ENCODE measurements at regions not wholly inside any gene's neighbourhood (a gene's known extent, or its start where the extent isn't known, plus 50 kb on each side); places are given as distances from the start of the nearest gene placed in this dataset.

DNA sequence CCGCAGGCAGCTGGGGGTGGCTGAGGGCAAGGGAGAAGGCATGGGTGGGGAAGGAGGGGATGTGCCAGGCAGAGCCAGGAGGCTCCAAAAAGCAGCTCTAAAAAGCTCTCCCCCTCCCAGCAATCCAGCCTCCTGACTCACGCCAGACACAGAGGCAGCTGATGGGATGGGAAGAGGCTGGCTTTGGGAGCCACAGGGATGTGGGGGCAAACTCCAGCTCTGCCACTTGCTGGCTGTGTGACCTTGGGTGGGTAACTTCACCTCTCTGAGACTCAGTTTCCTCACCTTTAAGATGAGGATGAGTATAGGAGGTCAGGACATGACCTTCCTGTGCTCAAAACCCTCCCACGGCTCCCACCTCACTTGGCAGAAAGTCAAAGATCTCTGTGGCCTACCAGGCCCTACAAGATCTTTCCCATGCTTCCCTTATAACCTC is 148.9 kb downstream of the CEBPB start:
- intact Hi-C loops (cut with micrococcal nuclease) = loop anchor here (5.0 kb wide), 1 partner anchor 123 kb away; no protein-coding TSS in a partner anchor
- H3K27me3 ChIP-seq (ENCODE audit: control insufficient read depth, insufficient read depth, low read length) = peaks cover 7% of the 10 kb centered on the region
- no peaks in the 10 kb centered on the region for H3K9me3 ChIP-seq (ENCODE audit: control insufficient read depth, insufficient read depth, low read length)
- Mint-ChIP-seq H3K9me3 (no peaks in the 10 kb centered on the region), H3K27me3 (ENCODE audit: low read depth in 2 of 2) (peaks cover 0 to 29% of the 10 kb centered on the region in 2 donors), H3K27ac (peak overlapping the region; percentile 77 to 81), H3K4me3 (peak overlapping the region; percentile 79), H3K4me1 (peaks cover 27 to 44% of the 10 kb centered on the region in 2 donors), H3K36me3 (no peaks in the 10 kb centered on the region)
- ATAC-seq (no peak), DNase-seq (no peak)
- WGBS (ENCODE audit: insufficient coverage) = 48% methylated on average over 3 of the region's 3 CpGs
- TF ChIP-seq, protein P1, sequence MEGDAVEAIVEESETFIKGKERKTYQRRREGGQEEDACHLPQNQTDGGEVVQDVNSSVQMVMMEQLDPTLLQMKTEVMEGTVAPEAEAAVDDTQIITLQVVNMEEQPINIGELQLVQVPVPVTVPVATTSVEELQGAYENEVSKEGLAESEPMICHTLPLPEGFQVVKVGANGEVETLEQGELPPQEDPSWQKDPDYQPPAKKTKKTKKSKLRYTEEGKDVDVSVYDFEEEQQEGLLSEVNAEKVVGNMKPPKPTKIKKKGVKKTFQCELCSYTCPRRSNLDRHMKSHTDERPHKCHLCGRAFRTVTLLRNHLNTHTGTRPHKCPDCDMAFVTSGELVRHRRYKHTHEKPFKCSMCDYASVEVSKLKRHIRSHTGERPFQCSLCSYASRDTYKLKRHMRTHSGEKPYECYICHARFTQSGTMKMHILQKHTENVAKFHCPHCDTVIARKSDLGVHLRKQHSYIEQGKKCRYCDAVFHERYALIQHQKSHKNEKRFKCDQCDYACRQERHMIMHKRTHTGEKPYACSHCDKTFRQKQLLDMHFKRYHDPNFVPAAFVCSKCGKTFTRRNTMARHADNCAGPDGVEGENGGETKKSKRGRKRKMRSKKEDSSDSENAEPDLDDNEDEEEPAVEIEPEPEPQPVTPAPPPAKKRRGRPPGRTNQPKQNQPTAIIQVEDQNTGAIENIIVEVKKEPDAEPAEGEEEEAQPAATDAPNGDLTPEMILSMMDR (IDR thresholded peaks at IDR 0.05) = no peak
- H3K4me1 ChIP-seq (ENCODE audit: control insufficient read depth, insufficient read depth, low read length) = peaks cover 41% of the 10 kb centered on the region
- no peak overlapping the region for H3K4me3 ChIP-seq (ENCODE audit: low read length)
- H3K36me3 ChIP-seq (ENCODE audit: control insufficient read depth, insufficient read depth, low read length) = no peaks in the 10 kb centered on the region
- peak overlapping the region; percentile 14 for H3K27ac ChIP-seq (ENCODE audit: low read length)

- H3K9me3 ChIP-seq (ENCODE audit: control insufficient read depth, insufficient read depth, low read length) = no peaks in the 10 kb centered on the region
- intact Hi-C loops (cut with micrococcal nuclease) = no loop called here
- Mint-ChIP-seq H3K27ac (peak overlapping the region; percentile 57 to 81), H3K4me1 (peaks cover 27 to 40% of the 10 kb centered on the region in 2 donors), H3K4me3 (peak overlapping the region; percentile 79), H3K27me3 (ENCODE audit: low read depth in 2 of 2) (peaks cover 0 to 38% of the 10 kb centered on the region in 2 donors), H3K9me3 (no peaks in the 10 kb centered on the region), H3K36me3 (no peaks in the 10 kb centered on the region)
- H3K4me3 ChIP-seq (ENCODE audit: low read length) = no peak overlapping the region
- H3K4me1 ChIP-seq (ENCODE audit: control insufficient read depth, insufficient read depth, low read length) = peaks cover 42% of the 10 kb centered on the region
- H3K27ac ChIP-seq (ENCODE audit: low read length) = no peak overlapping the region
- TF ChIP-seq, protein P1 (IDR thresholded peaks at IDR 0.05) = no peak
- DNase-seq (no peak), ATAC-seq (no peak)
- no peaks in the 10 kb centered on the region for H3K36me3 ChIP-seq (ENCODE audit: control insufficient read depth, insufficient read depth, low read length)
- 79% methylated on average over 7 of the region's 7 CpGs for WGBS (ENCODE audit: insufficient coverage)
- H3K27me3 ChIP-seq (ENCODE audit: control insufficient read depth, insufficient read depth, low read length) = peaks cover 15% of the 10 kb centered on the region
Measured at GRCh38 chr20:50340541-50340940, 149.9 kb downstream of the CEBPB start.

- no peak for ATAC-seq
- Mint-ChIP-seq H3K36me3 (no peaks in the 10 kb centered on the region), H3K4me1 (peaks cover 27 to 40% of the 10 kb centered on the region in 2 donors), H3K27me3 (ENCODE audit: low read depth in 2 of 2) (peaks cover 0 to 36% of the 10 kb centered on the region in 2 donors), H3K27ac (no peak overlapping the region), H3K4me3 (no peak overlapping the region), H3K9me3 (no peaks in the 10 kb centered on the region)
- Histone ChIP-seq H3K4me3 (ENCODE audit: low read length) (no peak overlapping the region), H3K9me3 (ENCODE audit: control insufficient read depth, insufficient read depth, low read length) (no peaks in the 10 kb centered on the region), H3K27me3 (ENCODE audit: control insufficient read depth, insufficient read depth, low read length) (peaks cover 20% of the 10 kb centered on the region), H3K27ac (ENCODE audit: low read length) (no peak overlapping the region), H3K4me1 (ENCODE audit: control insufficient read depth, insufficient read depth, low read length) (peaks cover 47% of the 10 kb centered on the region), H3K36me3 (ENCODE audit: control insufficient read depth, insufficient read depth, low read length) (no peaks in the 10 kb centered on the region)
- TF ChIP-seq, protein P1 (IDR thresholded peaks at IDR 0.05) = no peak
- WGBS (ENCODE audit: insufficient coverage) = 97% methylated on average over 9 of the region's 9 CpGs
- intact Hi-C loops (cut with micrococcal nuclease) = no loop called here
- DNase-seq = no peak
Measured at GRCh38 chr20:50341050-50341449, 150.4 kb downstream of the CEBPB start.
